IPS-NIHi7 (cell line): ENCODE measurements at regions not wholly inside any gene's neighbourhood (a gene's known extent, or its start where the extent isn't known, plus 50 kb on each side); places are given as distances from the start of the nearest gene placed in this dataset.

Source experiments
- DNase-seq: peaks from one replicate; pipeline ENCODE4 v3.0.0; 2012; ENCODE audit warnings: mixed read lengths; ENCODE audit errors: extremely low spot score

GRCh38 chr10:78298835-78299234, 265.2 kb downstream of the RPS24 start:
- DNase-seq: no peak

DNA sequence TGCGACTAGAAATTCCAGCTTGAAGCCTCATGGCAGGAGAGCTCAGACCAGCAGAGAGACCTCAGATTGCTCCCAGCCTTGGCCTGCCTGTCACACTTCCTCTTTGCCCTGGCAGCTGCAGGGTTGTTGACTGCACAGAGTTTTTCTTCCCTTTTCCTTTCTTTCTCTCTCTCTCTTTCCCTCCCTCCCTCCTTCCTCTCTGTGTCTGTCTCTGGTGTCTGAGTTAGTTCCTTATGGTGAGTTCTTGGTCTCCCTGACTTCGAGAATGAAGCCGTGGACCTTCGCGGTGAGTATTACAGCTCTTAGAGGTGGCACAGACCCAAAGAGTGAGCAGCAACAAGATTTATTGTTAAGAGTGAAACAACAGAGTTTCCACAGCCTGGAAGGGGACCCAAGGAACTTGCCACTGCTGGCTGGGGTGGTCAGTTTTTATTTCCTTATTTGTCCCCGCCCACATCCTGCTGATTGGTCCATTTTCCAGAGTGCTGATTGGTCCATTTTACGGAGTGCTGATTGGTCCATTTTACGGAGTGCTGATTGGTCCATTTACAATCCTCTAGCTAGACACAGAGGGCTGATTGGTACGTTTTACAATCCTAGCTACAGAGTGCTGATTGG, 266.3 kb downstream of the RPS24 start:
- no peak for DNase-seq

DNA sequence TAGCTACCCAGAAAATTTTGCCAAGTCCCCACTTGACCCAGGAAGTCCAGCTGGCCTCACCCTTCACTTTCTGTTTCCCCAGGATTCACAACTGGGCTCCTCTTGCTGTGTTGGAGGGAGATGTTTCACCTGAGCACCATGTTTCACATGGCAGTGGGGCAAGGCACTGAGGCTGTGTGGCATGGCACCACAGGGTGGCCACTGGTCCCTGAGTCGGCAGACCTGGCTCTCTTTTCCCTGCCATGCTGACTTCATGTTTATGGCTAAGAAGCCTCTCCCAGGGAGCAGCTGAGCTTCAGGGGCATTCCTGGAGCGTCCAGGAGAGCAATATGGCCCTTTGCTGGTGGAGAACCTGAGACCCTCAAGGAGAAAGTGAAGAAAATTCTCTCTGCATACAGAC, 266.9 kb downstream of the RPS24 start:
- no peak for DNase-seq

DNA sequence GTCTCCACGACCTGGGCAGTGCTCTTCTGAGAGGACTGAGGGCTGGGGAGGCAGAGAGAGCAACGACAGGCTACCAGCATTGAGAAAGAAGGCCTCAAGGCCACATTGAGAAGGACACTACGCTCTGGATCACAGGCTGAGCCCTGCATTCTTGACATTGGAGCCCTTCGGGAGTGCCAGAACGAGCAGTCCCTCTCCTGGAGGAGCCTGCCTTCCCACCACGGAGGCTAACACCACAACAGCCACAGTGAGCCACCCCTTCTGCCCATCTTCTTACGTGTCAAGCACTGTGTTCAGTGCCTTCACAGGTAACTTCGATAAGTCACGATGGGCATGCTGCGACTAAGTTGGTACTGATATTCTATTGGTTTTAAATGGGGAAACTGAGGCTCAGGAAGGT, 267.8 kb downstream of the RPS24 start:
- no peak for DNase-seq

- peak; percentile 40 for DNase-seq
These were observed 268.5 kb downstream of the RPS24 start for GRCh38 chr10:78301891-78302738.

GRCh38 chr10:78302739-78302988, 269.0 kb downstream of the RPS24 start:
- no peak for DNase-seq

DNA sequence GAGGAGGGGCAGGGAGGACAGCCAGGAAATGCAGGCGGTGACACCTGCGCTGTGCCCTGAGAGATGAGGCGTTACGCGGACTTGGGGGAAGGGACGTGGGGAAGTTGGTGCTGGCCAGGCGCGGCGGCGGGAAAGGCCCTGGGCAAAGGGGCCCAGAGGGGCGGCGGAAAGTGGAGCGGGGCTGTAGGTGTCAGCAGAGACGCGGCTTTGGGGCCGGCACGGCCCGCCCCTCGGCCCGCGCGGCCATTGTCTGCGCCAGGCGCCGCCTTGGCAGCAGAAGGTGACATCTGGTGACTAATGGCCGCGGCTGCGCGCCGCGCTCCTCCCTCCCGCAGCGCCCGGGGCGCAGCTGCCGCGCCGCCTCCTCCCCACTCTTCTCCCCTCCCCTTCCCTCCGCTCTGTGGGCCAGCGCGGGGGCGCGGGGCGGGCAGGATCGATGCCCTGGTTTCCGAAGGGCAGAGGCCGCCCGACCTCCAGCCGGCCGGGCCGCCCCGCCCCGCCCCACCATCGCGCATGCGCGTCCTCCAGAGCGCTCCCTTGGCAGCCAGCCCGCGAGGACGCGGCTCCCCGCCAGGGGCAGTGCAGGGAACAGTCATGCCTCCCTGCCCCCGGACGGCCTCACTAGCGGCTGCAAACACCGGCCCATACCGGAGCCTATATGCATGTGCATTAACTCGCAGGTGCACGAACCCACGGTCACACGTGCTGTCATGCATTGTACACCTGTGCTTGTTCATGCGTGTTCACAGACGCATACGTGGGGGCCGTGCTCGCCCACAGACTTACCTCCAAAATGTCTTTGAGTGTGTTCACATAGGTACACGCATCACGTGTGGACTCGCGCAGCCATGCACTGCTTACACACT, 269.6 kb downstream of the RPS24 start:
- DNase-seq: peak; percentile 98

- no peak for DNase-seq
These were observed 270.7 kb downstream of the RPS24 start for GRCh38 chr10:78304091-78305045.

DNA sequence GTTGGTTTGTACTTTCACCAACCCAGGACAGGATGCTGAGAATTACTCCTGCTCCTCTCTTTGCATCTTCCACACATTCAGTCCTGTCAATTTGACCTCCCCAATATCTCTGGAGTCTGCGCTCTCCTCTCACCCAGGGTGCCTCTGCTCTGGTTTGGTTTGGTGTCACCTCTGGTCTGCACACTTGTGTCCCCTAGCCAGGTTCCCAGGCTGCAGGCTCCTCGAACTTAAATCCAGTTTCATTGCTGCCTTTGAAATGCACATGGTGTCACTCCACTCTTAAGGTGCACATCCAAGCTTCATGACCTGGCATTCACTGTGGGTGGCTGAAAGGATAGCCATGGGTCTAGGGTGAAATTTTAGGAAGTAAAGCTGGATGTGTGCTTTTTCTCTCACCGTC, 271.6 kb downstream of the RPS24 start:
- DNase-seq: no peak

- DNase-seq: no peak
These were observed 272.7 kb downstream of the RPS24 start for GRCh38 chr10:78306358-78306757.

- DNase-seq: no peak
These were observed 273.9 kb downstream of the RPS24 start for GRCh38 chr10:78307576-78307975.

DNA sequence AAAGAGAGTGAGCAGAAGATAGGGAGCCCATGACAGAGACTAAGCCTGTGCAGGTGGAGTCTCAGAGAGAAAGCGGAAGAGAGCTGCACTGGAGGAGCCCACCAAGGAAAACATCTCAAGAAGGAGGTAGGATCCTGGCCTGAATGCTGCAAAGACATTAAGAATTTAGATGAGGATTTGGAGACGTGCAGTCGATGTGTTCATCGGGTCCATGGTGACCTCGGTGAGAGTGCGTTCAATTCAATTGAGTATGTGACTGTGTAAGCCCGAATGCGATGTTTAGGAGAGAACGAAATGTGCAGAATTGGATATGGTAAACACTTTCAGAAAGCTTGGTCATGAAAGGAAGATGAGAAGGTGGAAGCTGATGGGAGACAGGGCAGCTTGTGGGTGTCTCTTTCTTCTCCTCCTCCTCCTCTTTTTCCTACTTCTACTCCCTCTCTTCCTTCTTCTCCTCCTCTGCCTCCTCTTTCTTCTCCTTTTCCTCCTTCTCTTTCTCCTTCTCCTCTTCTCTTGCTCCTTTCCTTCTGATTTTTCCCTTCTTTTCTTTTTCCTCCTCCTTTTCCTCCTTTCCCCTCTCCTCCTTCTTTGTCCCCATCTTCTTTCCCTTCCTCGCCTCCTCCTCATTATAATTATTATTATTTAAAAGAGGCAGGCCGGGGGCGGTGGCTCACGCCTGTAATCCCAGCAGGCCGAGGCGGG, 276.0 kb downstream of the RPS24 start:
- no peak for DNase-seq

DNA sequence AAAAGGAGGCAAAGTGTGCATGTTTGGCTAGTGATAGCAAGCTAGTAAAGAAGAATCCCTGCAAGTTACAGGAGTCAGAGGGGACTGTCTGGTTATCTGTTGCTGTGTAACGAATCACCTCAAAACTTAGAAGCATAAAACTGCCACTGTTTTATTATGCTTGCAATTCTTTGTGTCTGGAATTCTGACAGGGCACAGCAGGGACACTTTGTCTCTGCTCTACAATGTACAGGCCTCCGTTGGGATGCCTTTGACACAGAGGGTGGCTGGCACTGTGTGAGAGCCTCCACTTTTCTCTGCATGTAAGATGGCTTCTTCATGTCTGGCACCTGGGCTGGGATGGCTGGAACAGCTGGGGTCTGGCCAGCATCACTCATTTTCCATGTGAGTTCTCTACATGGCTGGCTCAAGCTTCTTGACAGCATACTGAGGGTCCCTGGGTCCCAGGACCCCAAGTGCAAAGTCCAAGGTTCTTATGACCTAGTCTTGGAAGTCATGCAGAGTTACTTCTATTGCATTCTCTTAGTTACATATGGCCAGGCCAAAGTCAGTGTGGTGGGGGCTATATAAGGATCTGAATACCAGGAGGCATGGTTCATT, 276.9 kb downstream of the RPS24 start:
- no peak for DNase-seq

- DNase-seq: no peak
These were observed 278.8 kb downstream of the RPS24 start for GRCh38 chr10:78312197-78313047.

GRCh38 chr10:78313048-78313381, 279.4 kb downstream of the RPS24 start:
- no peak for DNase-seq

- no peak for DNase-seq
These were observed 280.0 kb downstream of the RPS24 start for GRCh38 chr10:78313636-78314035.

- no peak for DNase-seq
These were observed 281.0 kb downstream of the RPS24 start for GRCh38 chr10:78314651-78315050.

DNA sequence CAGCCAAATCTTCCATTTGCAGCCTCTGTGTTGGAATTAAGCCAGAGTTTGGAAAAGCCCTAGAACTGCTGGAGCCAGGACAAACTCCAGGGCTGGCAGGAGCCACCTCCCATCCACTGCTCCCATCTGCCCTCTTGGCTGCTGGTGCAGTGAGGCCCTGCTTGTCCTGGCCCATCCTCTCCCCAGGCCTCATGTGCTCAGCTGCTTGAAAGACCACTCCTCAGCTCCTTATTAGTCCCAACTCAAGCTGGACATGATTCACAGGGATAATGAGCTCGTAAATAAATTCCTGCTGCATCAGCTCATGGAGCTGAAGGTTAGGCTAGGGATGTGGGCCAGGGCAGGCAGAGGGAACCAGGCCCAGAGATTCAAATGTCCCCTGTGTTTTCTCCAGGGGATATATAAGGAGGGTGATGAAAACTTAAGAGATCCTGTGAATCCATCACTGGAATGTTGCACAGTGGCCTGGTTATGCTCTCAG, 282.8 kb downstream of the RPS24 start:
- no peak for DNase-seq

GRCh38 chr10:78318305-78318704, 284.6 kb downstream of the RPS24 start:
- no peak for DNase-seq

- no peak for DNase-seq
These were observed 285.7 kb downstream of the RPS24 start for GRCh38 chr10:78319371-78319770.
